ENCODE measurements at regions not wholly inside any gene's neighbourhood (a gene's known extent, or its start where the extent isn't known, plus 50 kb on each side); places are given as distances from the start of the nearest gene placed in this dataset.

GRCh38 chr16:14011846-14012245 is 59.3 kb upstream of the MRTFB start:
- no peak for TF ChIP-seq YY1 (IDR thresholded peaks at IDR 0.05; ENCODE audit: insufficient read depth, insufficient read length)
- TF ChIP-seq ZNF274 (IDR thresholded peaks at IDR 0.05; ENCODE audit: low read depth, low read length), result no peak
- no peak for TF ChIP-seq SUZ12 (IDR thresholded peaks at IDR 0.05; ENCODE audit: extremely low read depth, insufficient read depth, insufficient read length)

Data from NT2/D1 (cell line).